HG02763 (cell line): ENCODE measurements at regions not wholly inside any gene's neighbourhood (a gene's known extent, or its start where the extent isn't known, plus 50 kb on each side); places are given as distances from the start of the nearest gene placed in this dataset.
"Not testable (repeated sequence)": the region's sequence is repeated elsewhere in the genome, so short reads cannot be mapped to it uniquely, and the experiment has no call there.

ENCODE experiments used
- ATAC-seq: cut with Tn5 transposase; IDR thresholded peaks from one replicate; pipeline ENCODE4 v1.9.1; 2021; ENCODE audit warnings: mild to moderate bottlenecking, moderate library complexity; ENCODE audit not compliant: unreplicated experiment

- ATAC-seq = no peak
These were observed 214.5 kb upstream of the PLD5 start for GRCh38 chr1:242738702-242739645.

DNA sequence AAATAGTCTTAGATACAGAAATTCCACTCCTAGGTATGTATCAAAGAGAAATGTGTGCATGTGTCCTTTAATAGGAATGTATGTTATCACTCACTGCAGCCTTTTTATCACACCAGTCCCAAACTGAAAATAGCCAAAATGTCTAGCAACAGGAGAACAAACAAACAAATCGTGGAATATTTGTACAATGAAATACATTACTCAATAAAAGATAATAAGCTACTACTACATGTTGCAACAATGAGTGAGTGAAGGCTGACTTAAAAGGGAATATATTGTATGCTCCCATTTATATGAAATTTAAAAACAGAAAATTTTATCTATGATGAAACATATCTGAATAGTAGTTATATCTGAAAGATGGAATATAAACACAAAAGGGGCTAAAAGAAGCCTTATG is 212.1 kb upstream of the PLD5 start:
- ATAC-seq = no peak

DNA sequence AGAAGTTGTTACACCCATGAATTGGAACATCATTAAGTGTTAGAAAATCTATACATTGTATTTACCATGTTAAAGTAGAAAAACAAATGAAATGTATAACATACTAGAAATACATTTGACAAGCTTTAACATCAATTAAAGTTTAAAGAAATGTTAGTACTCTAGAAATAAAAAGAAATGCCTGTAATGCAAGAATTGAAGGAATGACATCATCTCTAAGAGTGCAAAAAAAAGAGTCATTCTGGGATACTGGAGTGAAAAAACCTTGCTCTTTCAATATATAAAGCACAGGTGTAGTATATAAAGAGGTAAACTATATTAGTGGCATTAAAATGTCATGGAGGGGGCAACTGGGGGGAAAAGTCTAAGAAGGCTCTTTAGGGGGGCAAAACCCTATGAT is 210.8 kb upstream of the PLD5 start:
- ATAC-seq = no peak

DNA sequence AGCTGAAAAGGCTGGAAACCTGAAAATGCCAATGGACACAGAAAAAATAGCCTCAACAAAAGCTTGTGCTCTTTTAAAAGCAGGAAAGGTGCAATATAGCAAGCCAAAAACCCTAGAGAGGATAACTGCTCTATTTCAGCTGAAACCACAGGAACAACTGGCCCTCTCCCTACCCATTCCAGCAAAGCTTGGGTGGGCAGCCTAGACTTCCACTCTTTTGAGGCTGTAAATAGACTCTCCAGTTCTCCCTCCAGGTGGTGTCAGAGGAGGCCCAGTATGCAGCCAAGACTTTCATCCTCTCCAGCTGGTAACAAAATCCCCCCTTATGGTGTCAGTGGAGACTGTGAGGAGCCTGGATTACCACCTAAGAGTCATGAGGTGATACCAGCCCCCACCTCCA is 206.9 kb upstream of the PLD5 start:
- no peak for ATAC-seq

- no peak for ATAC-seq
These were observed 204.2 kb upstream of the PLD5 start for GRCh38 chr1:242728696-242729095.

DNA sequence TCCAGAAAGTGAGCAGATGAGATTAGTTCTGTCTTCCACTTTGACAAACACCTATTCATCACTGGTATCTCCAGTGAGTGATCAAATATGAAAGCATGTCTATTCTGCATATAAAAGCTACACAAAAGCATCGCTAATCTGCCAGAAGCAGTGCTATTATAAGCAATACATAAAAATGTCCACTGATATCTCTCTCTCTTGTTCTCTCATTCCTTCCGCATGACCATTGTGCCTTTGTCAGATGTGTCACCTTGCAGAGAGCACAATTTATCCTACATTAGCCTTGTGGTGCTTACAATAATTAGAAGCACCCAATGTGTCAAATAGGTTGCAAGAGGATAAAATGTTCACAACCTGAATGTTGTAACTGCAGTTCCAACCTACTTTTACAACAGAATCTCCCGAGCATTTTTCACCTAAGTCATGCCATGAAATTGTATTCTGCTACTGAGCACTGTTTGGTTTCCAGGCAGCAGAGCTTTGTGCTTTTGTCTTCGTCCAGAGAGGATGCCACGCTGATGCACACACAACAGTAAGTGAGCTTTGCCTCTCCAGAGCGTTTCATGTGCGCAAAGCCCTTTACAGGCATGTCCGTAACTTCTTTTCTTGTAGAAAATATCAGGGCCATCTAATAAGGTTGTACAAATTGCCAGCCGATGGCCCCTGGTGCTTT is 198.7 kb upstream of the PLD5 start:
- ATAC-seq = no peak

DNA sequence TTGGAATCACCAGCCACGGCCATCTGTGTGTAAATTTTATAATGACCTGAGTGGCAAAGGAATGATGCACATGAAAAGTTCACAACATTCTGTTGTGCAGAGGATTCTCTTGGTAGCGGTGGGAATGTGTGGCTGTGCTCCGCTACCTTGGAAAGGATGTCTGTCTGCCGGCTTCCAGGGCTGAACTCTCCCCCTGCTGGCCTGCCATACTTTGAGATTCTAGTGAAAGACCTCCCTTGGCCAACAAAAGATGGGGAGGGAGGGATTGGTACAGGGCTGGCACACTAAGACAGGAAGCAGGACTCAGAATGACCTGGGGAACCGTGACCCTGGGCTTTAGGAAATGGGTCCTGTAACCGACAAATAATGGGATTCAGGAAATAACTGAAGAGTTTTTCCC is 194.5 kb upstream of the PLD5 start:
- ATAC-seq = no peak

DNA sequence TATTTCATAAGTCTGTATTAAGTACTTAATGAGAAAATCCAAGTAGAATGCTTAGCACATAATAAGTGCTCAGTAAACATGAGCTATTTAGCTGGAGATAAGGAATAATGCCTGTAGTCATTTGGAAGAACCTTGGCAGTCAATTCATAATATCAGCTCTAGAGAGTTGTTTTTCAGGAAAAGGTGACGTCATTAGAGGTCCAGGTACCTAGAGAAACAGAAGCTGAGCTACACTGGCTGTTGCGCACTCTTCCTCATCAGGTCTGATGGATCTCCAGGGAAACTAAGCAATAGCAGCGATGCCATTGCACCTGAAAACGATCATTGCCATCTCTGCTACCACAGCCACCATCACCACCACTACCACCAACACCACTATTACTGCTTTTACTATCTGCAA is 187.8 kb upstream of the PLD5 start:
- ATAC-seq = no peak

DNA sequence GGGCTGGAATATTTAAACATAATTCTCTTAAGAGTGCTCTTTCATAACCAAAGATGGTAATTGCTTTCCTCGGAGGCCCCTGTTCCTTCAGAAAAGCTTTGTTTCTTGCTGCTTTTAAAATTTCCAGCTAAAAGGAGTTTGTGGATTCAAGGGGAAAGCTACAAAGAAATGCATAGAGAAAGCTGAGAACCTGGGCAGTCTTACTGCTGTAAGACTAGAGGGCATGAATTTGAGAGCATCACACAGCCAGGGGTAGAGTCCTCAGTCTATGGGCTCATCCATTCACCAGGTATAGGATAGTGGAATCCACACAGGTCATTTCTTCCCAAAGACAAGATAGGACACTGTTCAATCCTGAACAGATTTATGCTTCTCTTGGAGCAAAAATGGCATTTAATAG is 186.3 kb upstream of the PLD5 start:
- no peak for ATAC-seq

- no peak for ATAC-seq
These were observed 185.8 kb upstream of the PLD5 start for GRCh38 chr1:242710286-242710685.

DNA sequence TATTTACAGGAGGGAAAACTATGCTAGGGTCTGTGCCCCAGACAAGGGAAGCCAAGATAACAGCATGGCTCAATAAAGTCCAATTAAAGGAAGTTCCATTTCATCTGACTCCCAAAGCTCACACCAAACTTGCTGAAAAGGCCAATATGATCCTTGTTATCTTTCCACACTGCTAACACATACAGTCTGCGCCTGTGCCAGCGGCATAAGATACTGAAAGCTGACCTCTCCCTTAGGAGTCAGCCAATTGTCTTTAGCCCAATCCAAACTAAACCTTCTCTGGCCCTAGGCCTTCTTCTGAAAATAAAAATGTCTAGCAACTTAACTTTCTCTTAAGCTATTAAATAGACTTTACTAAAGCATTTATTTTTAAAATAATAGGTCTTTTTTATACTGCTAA is 179.0 kb upstream of the PLD5 start:
- no peak for ATAC-seq

DNA sequence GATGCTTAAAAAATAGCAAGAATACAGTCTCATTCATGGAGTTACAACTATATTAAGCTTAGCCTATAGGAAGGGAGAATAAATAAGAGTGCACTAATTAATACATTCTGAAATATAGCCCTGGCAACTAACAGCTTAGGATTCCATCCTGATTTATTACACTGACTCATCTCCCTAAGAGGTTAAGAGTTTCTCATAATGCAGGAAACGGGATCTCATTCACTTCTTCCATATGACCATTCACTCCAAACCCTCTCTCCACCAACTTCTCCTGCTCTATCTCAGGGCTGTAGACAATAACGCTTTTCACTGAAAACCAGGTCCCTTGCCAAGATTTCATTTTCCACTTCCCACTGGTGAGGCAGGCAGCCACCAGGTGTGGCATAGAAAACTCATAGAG is 168.5 kb upstream of the PLD5 start:
- ATAC-seq = no peak

DNA sequence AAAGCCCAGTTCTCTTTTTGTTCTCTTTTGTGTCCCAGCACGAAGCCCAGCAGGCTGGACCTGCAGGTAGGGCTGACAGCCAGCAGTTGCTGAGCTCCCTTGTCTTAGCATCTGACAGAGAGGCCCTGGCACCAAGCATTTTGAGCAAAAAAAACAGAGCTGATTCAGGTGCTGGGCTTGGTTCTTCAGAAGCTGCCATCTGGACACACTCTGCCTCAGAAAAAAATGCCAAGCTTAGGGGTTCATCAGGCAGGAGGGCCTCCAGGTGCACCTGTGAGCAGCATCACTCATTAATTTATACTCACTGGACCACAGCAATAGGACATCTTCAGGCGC is 167.1 kb upstream of the PLD5 start:
- no peak for ATAC-seq

- peak; percentile 68 for ATAC-seq
These were observed 166.5 kb upstream of the PLD5 start for GRCh38 chr1:242690849-242691609.

DNA sequence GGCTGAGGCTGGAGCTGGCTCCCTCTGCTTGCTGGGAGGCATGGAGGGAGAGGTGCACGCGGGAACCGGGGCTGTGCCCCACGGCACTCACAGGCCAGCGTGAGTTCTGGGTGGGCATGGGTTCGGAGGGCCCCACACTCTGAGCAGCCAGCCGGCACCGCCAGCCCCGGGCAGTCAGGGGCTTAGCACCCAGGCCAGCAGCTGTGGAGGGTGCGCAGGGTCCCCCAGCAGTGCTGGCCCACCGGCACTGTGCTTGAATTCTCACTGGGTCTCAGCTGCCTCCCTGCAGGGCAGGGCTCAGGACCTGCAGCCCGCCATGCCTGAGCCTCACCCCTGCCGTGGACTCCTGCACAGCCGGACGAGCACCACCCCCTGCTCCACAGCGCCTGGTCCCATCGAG is 164.9 kb upstream of the PLD5 start:
- ATAC-seq = no peak

GRCh38 chr1:242674951-242675645 is 150.6 kb upstream of the PLD5 start:
- no peak for ATAC-seq

- ATAC-seq = no peak
These were observed 149.2 kb upstream of the PLD5 start for GRCh38 chr1:242673652-242674051.

GRCh38 chr1:242673165-242673564 is 148.7 kb upstream of the PLD5 start:
- ATAC-seq = not testable (repeated sequence)

- ATAC-seq = no peak
These were observed 145.5 kb upstream of the PLD5 start for GRCh38 chr1:242670019-242670418.

DNA sequence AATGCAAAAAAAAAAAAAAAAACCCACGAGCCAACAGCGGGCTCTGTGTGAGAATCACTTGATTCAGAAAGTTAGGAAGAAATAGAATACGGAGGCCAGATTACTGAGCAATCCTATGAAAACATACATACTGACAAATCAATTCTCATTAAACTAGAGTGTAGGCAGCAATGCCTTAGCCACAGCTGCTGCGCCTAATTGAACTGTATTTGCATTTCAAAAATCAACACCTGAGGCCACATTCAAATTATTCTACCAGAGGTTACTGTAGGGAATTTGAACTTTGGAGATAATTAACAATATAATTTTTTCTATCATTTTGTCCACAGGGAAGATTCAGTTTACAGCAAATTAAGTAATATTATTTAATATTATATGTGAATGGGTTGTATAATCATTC is 138.4 kb upstream of the PLD5 start:
- no peak for ATAC-seq

GRCh38 chr1:242653772-242654171 is 129.3 kb upstream of the PLD5 start:
- not testable (repeated sequence) for ATAC-seq
